ENCODE measurements at regions not wholly inside any gene's neighbourhood (a gene's known extent, or its start where the extent isn't known, plus 50 kb on each side); places are given as distances from the start of the nearest gene placed in this dataset.
A peak's percentile ranks its signal among the peaks of the same experiment; 100 is the strongest.

GRCh38 chr4:4808086-4808485, 51.4 kb upstream of the MSX1 start:
- intact Hi-C loops (cut with DNase I): no loop called here
- no peak for DNase-seq
- no peaks in the 10 kb centered on the region for H3K4me1 ChIP-seq (ENCODE audit: control insufficient read depth in 1 of 2, insufficient read depth in 2 of 2, low read length in 2 of 2)
- H3K4me3 ChIP-seq (ENCODE audit: low read length in 2 of 2): no peak overlapping the region
- 32 to 35% methylated on average over 4 of the region's 4 CpGs for WGBS, 2 donors
- no peak for ATAC-seq (ENCODE audit: low FRiP score)
- H3K27ac ChIP-seq (ENCODE audit: low read depth in 1 of 2, low read length in 2 of 2): no peak overlapping the region
- H3K9me3 ChIP-seq (ENCODE audit: control insufficient read depth, low read length): no peaks in the 10 kb centered on the region
- H3K36me3 ChIP-seq (ENCODE audit: control insufficient read depth in 1 of 2, insufficient read depth in 2 of 2, low read length in 1 of 2): no peaks in the 10 kb centered on the region
- no peaks in the 10 kb centered on the region for H3K27me3 ChIP-seq (ENCODE audit: control insufficient read depth in 1 of 2, insufficient read depth in 2 of 2, low read length in 1 of 2)

DNA sequence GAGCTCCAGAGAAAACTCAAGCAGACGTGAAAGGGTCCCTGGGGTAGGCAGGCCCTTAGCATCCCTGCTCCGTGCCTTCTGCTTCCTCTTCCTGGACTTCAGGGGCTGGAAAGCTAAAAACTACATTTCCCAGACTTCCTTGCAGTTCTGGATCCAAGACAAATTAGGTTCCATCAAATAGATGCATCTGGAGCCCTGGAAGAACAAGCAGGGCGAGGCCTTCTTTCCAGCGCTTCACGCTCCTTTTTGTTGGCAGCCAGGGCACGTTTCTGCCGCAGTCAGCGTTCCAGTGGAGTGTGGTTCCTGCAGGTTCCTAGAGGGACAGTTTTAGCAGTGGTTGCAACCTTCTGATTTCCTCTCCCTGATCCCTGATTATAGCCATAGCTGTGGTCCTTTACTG, 53.6 kb upstream of the MSX1 start:
- no peaks in the 10 kb centered on the region for H3K36me3 ChIP-seq (ENCODE audit: control insufficient read depth in 1 of 2, insufficient read depth in 2 of 2, low read length in 1 of 2)
- 93 to 94% methylated on average over 8 of the region's 8 CpGs for WGBS, 2 donors
- no peaks in the 10 kb centered on the region for H3K27me3 ChIP-seq (ENCODE audit: control insufficient read depth in 1 of 2, insufficient read depth in 2 of 2, low read length in 1 of 2)
- no peaks in the 10 kb centered on the region for H3K4me1 ChIP-seq (ENCODE audit: control insufficient read depth in 1 of 2, insufficient read depth in 2 of 2, low read length in 2 of 2)
- intact Hi-C loops (cut with DNase I): no loop called here
- H3K4me3 ChIP-seq (ENCODE audit: low read length in 2 of 2): no peak overlapping the region
- H3K27ac ChIP-seq (ENCODE audit: low read depth in 1 of 2, low read length in 2 of 2): no peak overlapping the region
- ATAC-seq (ENCODE audit: low FRiP score) (no peak), DNase-seq (no peak)
- H3K9me3 ChIP-seq (ENCODE audit: control insufficient read depth, low read length): no peaks in the 10 kb centered on the region

DNA sequence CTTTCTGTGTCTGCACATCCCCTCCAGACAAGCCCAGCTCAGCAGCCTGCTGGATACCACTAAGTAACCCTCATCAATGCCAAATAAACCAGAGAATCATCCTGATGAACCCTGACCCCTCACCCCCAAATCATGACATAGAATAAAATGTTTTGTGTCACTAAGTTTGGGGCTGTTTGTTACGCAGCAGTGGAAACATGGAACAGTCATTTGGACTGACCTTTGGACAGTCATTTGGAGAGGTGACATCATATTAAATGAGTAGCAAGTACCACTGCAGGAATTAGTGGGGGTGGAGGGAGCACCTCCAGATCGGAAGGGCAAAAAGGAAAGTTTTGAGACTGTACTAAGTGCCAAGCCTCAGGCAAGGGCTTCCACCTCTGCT, 55.6 kb upstream of the MSX1 start:
- 92 to 97% methylated on average over 2 of the region's 2 CpGs for WGBS, 2 donors

GRCh38 chr4:4803216-4803911, 56.1 kb upstream of the MSX1 start:
- ATAC-seq (ENCODE audit: low FRiP score) (no peak), DNase-seq (no peak)
- Histone ChIP-seq H3K27me3 (ENCODE audit: control insufficient read depth in 1 of 2, insufficient read depth in 2 of 2, low read length in 1 of 2) (no peaks in the 10 kb centered on the region), H3K4me1 (ENCODE audit: control insufficient read depth in 1 of 2, insufficient read depth in 2 of 2, low read length in 2 of 2) (no peaks in the 10 kb centered on the region), H3K27ac (ENCODE audit: low read depth in 1 of 2, low read length in 2 of 2) (no peak overlapping the region), H3K9me3 (ENCODE audit: control insufficient read depth, low read length) (no peaks in the 10 kb centered on the region), H3K4me3 (ENCODE audit: low read length in 2 of 2) (no peak overlapping the region), H3K36me3 (ENCODE audit: control insufficient read depth in 1 of 2, insufficient read depth in 2 of 2, low read length in 1 of 2) (no peaks in the 10 kb centered on the region)
- 86 to 88% methylated on average over 5 of the region's 5 CpGs for WGBS, 2 donors
- intact Hi-C loops (cut with DNase I): no loop called here

More for the DNA sequence above, 55.6 kb upstream of the MSX1 start:
- H3K4me1 ChIP-seq (ENCODE audit: control insufficient read depth in 1 of 2, insufficient read depth in 2 of 2, low read length in 2 of 2): no peaks in the 10 kb centered on the region
- intact Hi-C loops (cut with DNase I): no loop called here
- H3K36me3 ChIP-seq (ENCODE audit: control insufficient read depth in 1 of 2, insufficient read depth in 2 of 2, low read length in 1 of 2): no peaks in the 10 kb centered on the region
- H3K4me3 ChIP-seq (ENCODE audit: low read length in 2 of 2): no peak overlapping the region
- H3K27ac ChIP-seq (ENCODE audit: low read depth in 1 of 2, low read length in 2 of 2): no peak overlapping the region
- no peaks in the 10 kb centered on the region for H3K27me3 ChIP-seq (ENCODE audit: control insufficient read depth in 1 of 2, insufficient read depth in 2 of 2, low read length in 1 of 2)
- no peak for ATAC-seq (ENCODE audit: low FRiP score)
- no peak for DNase-seq
- no peaks in the 10 kb centered on the region for H3K9me3 ChIP-seq (ENCODE audit: control insufficient read depth, low read length)

- DNase-seq (no peak), ATAC-seq (ENCODE audit: low FRiP score) (no peak)
- H3K27ac ChIP-seq (ENCODE audit: low read depth in 1 of 2, low read length in 2 of 2): no peak overlapping the region
- H3K4me1 ChIP-seq (ENCODE audit: control insufficient read depth in 1 of 2, insufficient read depth in 2 of 2, low read length in 2 of 2): no peaks in the 10 kb centered on the region
- H3K36me3 ChIP-seq (ENCODE audit: control insufficient read depth in 1 of 2, insufficient read depth in 2 of 2, low read length in 1 of 2): no peaks in the 10 kb centered on the region
- 57 to 59% methylated on average over 6 of the region's 6 CpGs for WGBS, 2 donors
- no peak overlapping the region for H3K4me3 ChIP-seq (ENCODE audit: low read length in 2 of 2)
- intact Hi-C loops (cut with DNase I): no loop called here
- no peaks in the 10 kb centered on the region for H3K27me3 ChIP-seq (ENCODE audit: control insufficient read depth in 1 of 2, insufficient read depth in 2 of 2, low read length in 1 of 2)
- H3K9me3 ChIP-seq (ENCODE audit: control insufficient read depth, low read length): no peaks in the 10 kb centered on the region
Measured at GRCh38 chr4:4800646-4801408, 58.6 kb upstream of the MSX1 start.

DNA sequence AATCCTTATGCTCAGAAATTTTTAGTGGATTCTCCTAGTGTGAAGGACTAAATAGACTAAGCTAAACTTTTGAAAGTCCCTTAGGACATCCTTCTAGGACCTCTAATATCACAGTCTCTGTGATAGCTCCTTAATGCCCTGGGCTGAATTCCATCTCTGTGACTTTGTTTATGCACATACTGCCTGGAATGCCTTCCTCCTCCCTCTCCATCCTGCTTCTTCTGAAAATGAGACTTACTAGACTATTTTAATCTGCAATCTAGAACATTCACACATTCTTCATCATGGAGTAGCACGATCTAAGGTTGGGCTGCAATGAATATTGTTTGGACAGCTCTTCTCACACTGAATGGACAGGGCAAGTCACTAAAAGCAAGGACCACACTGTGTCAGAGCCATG, 65.0 kb upstream of the MSX1 start:
- ATAC-seq (ENCODE audit: low FRiP score) (no peak), DNase-seq (no peak)
- intact Hi-C loops (cut with DNase I): loop anchor here in 1 of 2 donors (5.0 kb wide), 1 partner anchor 58 kb away; no protein-coding TSS in a partner anchor
- WGBS, 2 donors: 5 to 6% methylated on average over 1 of the region's 1 CpG
- H3K9me3 ChIP-seq (ENCODE audit: control insufficient read depth, low read length): no peaks in the 10 kb centered on the region
- H3K4me3 ChIP-seq (ENCODE audit: low read length in 2 of 2): no peak overlapping the region
- H3K4me1 ChIP-seq (ENCODE audit: control insufficient read depth in 1 of 2, insufficient read depth in 2 of 2, low read length in 2 of 2): peaks cover 0 to 3% of the 10 kb centered on the region in 2 donors
- no peaks in the 10 kb centered on the region for H3K27me3 ChIP-seq (ENCODE audit: control insufficient read depth in 1 of 2, insufficient read depth in 2 of 2, low read length in 1 of 2)
- H3K27ac ChIP-seq (ENCODE audit: low read depth in 1 of 2, low read length in 2 of 2): no peak overlapping the region
- no peaks in the 10 kb centered on the region for H3K36me3 ChIP-seq (ENCODE audit: control insufficient read depth in 1 of 2, insufficient read depth in 2 of 2, low read length in 1 of 2)

GRCh38 chr4:4792466-4792865, 67.0 kb upstream of the MSX1 start:
- Histone ChIP-seq H3K4me1 (ENCODE audit: control insufficient read depth in 1 of 2, insufficient read depth in 2 of 2, low read length in 2 of 2) (peaks cover 0 to 3% of the 10 kb centered on the region in 2 donors), H3K36me3 (ENCODE audit: control insufficient read depth in 1 of 2, insufficient read depth in 2 of 2, low read length in 1 of 2) (no peaks in the 10 kb centered on the region), H3K27ac (ENCODE audit: low read depth in 1 of 2, low read length in 2 of 2) (no peak overlapping the region), H3K27me3 (ENCODE audit: control insufficient read depth in 1 of 2, insufficient read depth in 2 of 2, low read length in 1 of 2) (no peaks in the 10 kb centered on the region), H3K4me3 (ENCODE audit: low read length in 2 of 2) (no peak overlapping the region), H3K9me3 (ENCODE audit: control insufficient read depth, low read length) (no peaks in the 10 kb centered on the region)
- intact Hi-C loops (cut with DNase I): loop anchor here in 1 of 2 donors (5.0 kb wide), 1 partner anchor 60 kb away; no protein-coding TSS in a partner anchor
- ATAC-seq (ENCODE audit: low FRiP score): no peak
- WGBS, 2 donors: 3 to 6% methylated on average over 4 of the region's 4 CpGs
- no peak for DNase-seq

DNA sequence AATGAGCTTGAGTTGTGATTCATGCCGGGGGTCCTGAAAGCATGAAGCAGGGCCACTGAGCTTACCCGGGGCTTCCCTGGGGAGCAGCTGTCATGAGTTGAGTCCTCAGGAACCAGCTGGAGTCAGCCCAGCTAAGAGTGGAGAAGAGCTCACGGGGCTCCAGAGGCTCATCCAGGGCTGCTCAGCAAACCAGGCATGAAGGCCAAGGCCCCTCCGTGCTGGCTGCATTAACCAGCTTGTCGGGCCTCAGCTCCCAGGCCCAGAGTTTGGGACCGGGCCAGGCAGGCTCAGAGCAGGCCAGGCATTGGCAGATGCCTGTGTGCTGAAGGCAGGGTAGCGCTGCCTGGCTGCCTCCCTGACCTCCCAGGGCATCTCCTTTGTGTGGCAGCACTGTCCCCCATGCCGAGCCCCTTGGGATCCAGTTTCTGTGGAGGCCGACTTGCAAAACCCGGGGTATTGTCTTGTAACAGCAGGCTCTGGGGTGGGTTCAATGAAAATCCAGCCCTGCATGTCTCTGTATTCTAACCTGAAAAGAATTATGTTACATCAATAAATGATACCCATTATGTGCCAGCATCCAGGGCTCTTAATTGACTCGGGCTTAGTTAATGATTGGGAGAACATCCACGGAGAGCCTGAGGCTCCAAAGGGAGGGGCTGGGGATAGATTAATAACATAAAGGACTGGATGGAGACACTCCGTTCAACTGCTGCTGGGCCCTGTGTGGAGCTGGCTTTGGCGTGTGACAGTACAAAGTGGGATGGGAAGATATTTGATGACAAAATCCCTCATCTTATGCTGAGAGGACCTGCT, 68.0 kb upstream of the MSX1 start:
- intact Hi-C loops (cut with DNase I): loop anchor here in 1 of 2 donors (5.0 kb wide), 1 partner anchor 61 kb away; no protein-coding TSS in a partner anchor
- H3K36me3 ChIP-seq (ENCODE audit: control insufficient read depth in 1 of 2, insufficient read depth in 2 of 2, low read length in 1 of 2): no peaks in the 10 kb centered on the region
- H3K4me1 ChIP-seq (ENCODE audit: control insufficient read depth in 1 of 2, insufficient read depth in 2 of 2, low read length in 2 of 2): peaks cover 0 to 3% of the 10 kb centered on the region in 2 donors
- no peak overlapping the region for H3K4me3 ChIP-seq (ENCODE audit: low read length in 2 of 2)
- no peak for ATAC-seq (ENCODE audit: low FRiP score)
- no peaks in the 10 kb centered on the region for H3K9me3 ChIP-seq (ENCODE audit: control insufficient read depth, low read length)
- WGBS, 2 donors: 24% methylated on average over 14 of the region's 14 CpGs
- H3K27ac ChIP-seq (ENCODE audit: low read depth in 1 of 2, low read length in 2 of 2): peak overlapping the region in 1 of 2 donors; percentile 54
- DNase-seq: peak in 1 of 2 donors; percentile 59
- no peaks in the 10 kb centered on the region for H3K27me3 ChIP-seq (ENCODE audit: control insufficient read depth in 1 of 2, insufficient read depth in 2 of 2, low read length in 1 of 2)
